Spleen (tissue), 7 donors: ENCODE measurements at regions not wholly inside any gene's neighbourhood (a gene's known extent, or its start where the extent isn't known, plus 50 kb on each side); places are given as distances from the start of the nearest gene placed in this dataset.

Experiments
- CTCF ChIP-seq, 11 experiments: fragments of 200-600 bp in 7 of 11; fragments of 450-650 bp in 4 of 11; sonication (generic) in 4 of 11; IDR thresholded peaks in 8 of 11; conservative IDR thresholded peaks in 3 of 11; 1 replicate in 7 of 11; 2 replicates in 4 of 11; pipeline versions ENCODE4 v1.4.0 to v1.8.0; 2016 to 2021; ENCODE audit warnings: antibody characterized with exemption in 11 of 11, inconsistent platforms in 4 of 11, mild to moderate bottlenecking in 1 of 11
- POLR2A ChIP-seq, 3 donors: fragments of 450-650 bp; IDR thresholded peaks; one replicate each; pipeline ENCODE4 v1.5.1; 2017; ENCODE audit warnings: antibody characterized with exemption in 3 of 3, mild to moderate bottlenecking in 1 of 3
- donor health status: DM: no; HTN: no; CAD: no; lungs with moderate emphysema.
- donor health status: DM: no; HTN: no; CAD: no.
- donor health status: DM: no; HTN: no; CAD: no.

GRCh38 chr2:204239411-204240165 lies 303.0 kb downstream of the ICOS start:
- TF ChIP-seq CTCF (IDR thresholded peaks at IDR 0.05 in 8 of 11, conservative IDR thresholded peaks at IDR 0.05 in 3 of 11), result no peak
- no peak for TF ChIP-seq POLR2A (IDR thresholded peaks at IDR 0.05)
